ENCODE measurements at regions not wholly inside any gene's neighbourhood (a gene's known extent, or its start where the extent isn't known, plus 50 kb on each side); places are given as distances from the start of the nearest gene placed in this dataset.

DNA sequence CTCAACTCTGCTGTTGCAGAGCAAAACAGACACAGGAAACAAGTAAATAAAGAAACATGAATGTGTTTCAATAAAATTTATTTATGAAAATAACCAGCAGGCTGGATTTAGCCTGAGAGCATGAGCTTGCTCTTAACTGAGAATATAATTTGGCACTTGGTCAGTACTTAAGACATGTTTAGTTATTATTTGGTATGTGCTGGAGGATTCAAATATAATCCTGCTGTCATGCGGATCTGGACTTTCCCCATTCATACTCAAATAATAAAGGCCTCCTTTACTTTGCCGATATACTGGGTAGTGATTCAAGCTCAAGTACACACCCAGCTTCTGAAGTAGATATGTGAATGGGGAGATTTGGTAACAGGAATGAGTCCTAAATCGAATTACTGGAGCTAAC is 465.5 kb upstream of the HS3ST1 start:
- no peaks in the 10 kb centered on the region; the same call in 1 of the 2 replicates for H3K36me3 Mint-ChIP-seq (ENCODE audit: low read depth)
- no peak overlapping the region for H3K27ac Mint-ChIP-seq
- peaks cover 34% of the 10 kb centered on the region for H3K9me3 Mint-ChIP-seq
- TF ChIP-seq, protein P1, sequence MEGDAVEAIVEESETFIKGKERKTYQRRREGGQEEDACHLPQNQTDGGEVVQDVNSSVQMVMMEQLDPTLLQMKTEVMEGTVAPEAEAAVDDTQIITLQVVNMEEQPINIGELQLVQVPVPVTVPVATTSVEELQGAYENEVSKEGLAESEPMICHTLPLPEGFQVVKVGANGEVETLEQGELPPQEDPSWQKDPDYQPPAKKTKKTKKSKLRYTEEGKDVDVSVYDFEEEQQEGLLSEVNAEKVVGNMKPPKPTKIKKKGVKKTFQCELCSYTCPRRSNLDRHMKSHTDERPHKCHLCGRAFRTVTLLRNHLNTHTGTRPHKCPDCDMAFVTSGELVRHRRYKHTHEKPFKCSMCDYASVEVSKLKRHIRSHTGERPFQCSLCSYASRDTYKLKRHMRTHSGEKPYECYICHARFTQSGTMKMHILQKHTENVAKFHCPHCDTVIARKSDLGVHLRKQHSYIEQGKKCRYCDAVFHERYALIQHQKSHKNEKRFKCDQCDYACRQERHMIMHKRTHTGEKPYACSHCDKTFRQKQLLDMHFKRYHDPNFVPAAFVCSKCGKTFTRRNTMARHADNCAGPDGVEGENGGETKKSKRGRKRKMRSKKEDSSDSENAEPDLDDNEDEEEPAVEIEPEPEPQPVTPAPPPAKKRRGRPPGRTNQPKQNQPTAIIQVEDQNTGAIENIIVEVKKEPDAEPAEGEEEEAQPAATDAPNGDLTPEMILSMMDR (IDR thresholded peaks at IDR 0.05): no peak
- DNase-seq: no peak
- H3K4me1 Mint-ChIP-seq (ENCODE audit: low read depth): no peaks in the 10 kb centered on the region
- no peaks in the 10 kb centered on the region; the same call in 1 of the 2 replicates for H3K27me3 Mint-ChIP-seq (ENCODE audit: insufficient read depth)
- no peak overlapping the region for H3K4me3 Mint-ChIP-seq

DNA sequence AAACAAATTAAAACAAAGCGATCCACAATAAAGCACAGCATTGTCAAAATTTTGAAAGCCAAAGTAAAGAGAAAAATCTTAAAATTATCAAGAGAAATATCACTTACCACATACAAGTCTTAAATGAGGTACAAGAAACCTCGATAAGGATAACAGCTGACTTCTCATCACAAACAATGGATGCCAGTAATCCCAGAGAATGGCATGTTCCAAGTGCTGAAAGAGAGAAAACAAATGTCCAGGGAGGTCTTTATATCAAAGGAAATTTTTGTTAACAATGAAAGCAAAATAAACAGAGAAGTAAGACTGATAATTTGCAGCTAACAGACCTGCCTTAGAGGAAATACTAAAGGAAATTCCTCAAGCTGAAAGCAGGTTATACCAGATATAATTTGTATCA is 460.4 kb upstream of the HS3ST1 start:
- Mint-ChIP-seq H3K36me3 (ENCODE audit: low read depth) (no peaks in the 10 kb centered on the region), H3K9me3 (peaks cover 49% of the 10 kb centered on the region), H3K27me3 (ENCODE audit: insufficient read depth) (no peaks in the 10 kb centered on the region), H3K27ac (no peak overlapping the region), H3K4me3 (no peak overlapping the region), H3K4me1 (ENCODE audit: low read depth) (no peaks in the 10 kb centered on the region)
- DNase-seq: no peak
- TF ChIP-seq, protein P1 (IDR thresholded peaks at IDR 0.05): no peak

DNA sequence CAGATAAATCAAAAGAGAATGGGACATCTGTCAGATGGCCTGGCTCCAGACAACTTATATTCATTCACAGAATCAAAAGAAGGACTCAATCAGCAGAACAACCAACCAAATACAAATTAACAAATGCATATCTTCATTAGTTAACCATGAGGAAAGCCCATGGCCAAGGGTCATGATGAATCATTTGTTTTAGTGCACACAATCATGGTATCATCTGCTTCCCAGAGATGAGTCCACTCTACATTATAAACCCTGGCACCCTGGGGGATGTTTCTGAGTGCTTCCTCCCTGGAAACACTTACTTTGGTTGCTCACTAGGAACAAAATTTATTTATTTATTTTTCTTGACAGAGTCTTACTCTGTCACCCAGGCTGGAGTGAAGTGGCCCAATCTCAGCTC is 453.3 kb upstream of the HS3ST1 start:
- no peak overlapping the region for H3K4me3 Mint-ChIP-seq
- H3K9me3 Mint-ChIP-seq: peaks cover 47% of the 10 kb centered on the region
- TF ChIP-seq, protein P1 (IDR thresholded peaks at IDR 0.05): no peak
- H3K27me3 Mint-ChIP-seq (ENCODE audit: insufficient read depth): no peaks in the 10 kb centered on the region
- H3K4me1 Mint-ChIP-seq (ENCODE audit: low read depth): no peaks in the 10 kb centered on the region
- H3K36me3 Mint-ChIP-seq (ENCODE audit: low read depth): 0 out of 2 replicates have a peak, but pooled peaks cover 4% of the 10 kb centered on the region
- no peak overlapping the region for H3K27ac Mint-ChIP-seq
- no peak for DNase-seq

DNA sequence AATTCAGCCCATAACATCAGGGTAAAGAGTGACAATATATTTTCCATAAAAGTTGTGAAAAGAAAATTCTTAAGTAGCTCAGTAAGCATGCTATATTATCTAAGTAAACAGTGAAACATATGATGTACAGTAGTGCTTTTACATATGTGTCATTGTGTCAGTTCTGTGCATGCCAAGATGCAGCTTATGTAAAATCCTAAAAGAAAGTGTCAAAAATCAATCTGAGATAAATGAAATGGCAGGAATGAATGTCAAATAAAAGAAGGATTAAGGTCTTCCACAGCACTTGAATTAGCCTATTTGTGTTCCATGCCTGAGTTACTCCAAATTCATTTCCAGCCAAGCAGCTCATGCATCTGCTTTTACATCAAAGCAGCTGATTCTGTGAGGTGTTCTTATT is 452.7 kb upstream of the HS3ST1 start:
- peaks cover 47% of the 10 kb centered on the region for H3K9me3 Mint-ChIP-seq
- TF ChIP-seq, protein P1 (IDR thresholded peaks at IDR 0.05): no peak
- no peaks in the 10 kb centered on the region for H3K27me3 Mint-ChIP-seq (ENCODE audit: insufficient read depth)
- no peak for DNase-seq
- H3K36me3 Mint-ChIP-seq (ENCODE audit: low read depth): 0 out of 2 replicates have a peak, but pooled peaks cover 4% of the 10 kb centered on the region
- H3K4me3 Mint-ChIP-seq: no peak overlapping the region
- H3K27ac Mint-ChIP-seq: no peak overlapping the region
- no peaks in the 10 kb centered on the region for H3K4me1 Mint-ChIP-seq (ENCODE audit: low read depth)

DNA sequence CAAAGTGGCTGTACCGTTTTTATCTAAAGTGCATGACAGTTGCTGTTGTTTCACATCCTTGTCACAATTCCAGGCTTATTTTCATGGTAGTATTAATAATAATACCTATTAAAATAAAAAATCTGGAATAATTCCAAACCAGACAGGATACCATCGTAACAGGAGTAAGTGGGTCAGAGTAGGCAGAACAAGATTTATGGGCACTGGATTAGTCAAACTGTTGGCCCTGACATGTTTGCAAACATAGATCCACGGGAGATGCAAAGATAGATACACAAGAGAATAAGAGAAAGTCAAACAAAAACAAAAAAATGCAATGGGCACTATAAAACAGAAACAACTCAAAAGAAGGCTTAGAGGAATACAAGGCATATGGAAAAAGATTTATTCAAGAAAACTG is 449.5 kb upstream of the HS3ST1 start:
- H3K4me3 Mint-ChIP-seq: no peak overlapping the region
- H3K27me3 Mint-ChIP-seq (ENCODE audit: insufficient read depth): no peaks in the 10 kb centered on the region
- 0 out of 2 replicates have a peak, but pooled peaks cover 4% of the 10 kb centered on the region for H3K36me3 Mint-ChIP-seq (ENCODE audit: low read depth)
- no peak for DNase-seq
- TF ChIP-seq, protein P1 (IDR thresholded peaks at IDR 0.05): no peak
- no peaks in the 10 kb centered on the region for H3K4me1 Mint-ChIP-seq (ENCODE audit: low read depth)
- no peak overlapping the region for H3K27ac Mint-ChIP-seq
- H3K9me3 Mint-ChIP-seq: peaks cover 30% of the 10 kb centered on the region

DNA sequence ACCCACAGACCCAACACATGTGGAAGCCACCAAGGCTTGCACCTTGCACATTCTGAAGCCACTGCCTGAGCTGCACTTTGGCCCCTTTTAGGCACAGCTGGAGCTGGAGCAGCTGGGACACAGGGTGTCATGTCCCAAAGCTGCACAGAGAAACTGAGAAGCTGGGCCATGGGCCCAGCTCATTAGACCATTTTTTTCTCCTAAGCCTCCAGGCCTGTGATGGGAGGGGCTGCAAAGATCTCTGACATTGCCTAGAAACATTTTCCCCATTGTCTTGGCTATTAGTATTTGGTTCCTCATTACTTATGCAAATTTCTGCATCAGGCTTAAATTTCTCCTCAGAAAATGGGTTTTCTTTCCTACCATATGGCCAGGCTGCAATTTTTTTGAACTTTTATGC is 447.4 kb upstream of the HS3ST1 start:
- Mint-ChIP-seq H3K36me3 (ENCODE audit: low read depth) (0 out of 2 replicates have a peak, but pooled peaks cover 4% of the 10 kb centered on the region), H3K4me3 (no peak overlapping the region), H3K9me3 (peaks cover 20% of the 10 kb centered on the region), H3K27me3 (ENCODE audit: insufficient read depth) (no peaks in the 10 kb centered on the region), H3K4me1 (ENCODE audit: low read depth) (no peaks in the 10 kb centered on the region), H3K27ac (no peak overlapping the region)
- no peak for DNase-seq
- TF ChIP-seq, protein P1 (IDR thresholded peaks at IDR 0.05): no peak
